ENCODE measurements at regions not wholly inside any gene's neighbourhood (a gene's known extent, or its start where the extent isn't known, plus 50 kb on each side); places are given as distances from the start of the nearest gene placed in this dataset.
A peak's percentile ranks its signal among the peaks of the same experiment; 100 is the strongest.

DNA sequence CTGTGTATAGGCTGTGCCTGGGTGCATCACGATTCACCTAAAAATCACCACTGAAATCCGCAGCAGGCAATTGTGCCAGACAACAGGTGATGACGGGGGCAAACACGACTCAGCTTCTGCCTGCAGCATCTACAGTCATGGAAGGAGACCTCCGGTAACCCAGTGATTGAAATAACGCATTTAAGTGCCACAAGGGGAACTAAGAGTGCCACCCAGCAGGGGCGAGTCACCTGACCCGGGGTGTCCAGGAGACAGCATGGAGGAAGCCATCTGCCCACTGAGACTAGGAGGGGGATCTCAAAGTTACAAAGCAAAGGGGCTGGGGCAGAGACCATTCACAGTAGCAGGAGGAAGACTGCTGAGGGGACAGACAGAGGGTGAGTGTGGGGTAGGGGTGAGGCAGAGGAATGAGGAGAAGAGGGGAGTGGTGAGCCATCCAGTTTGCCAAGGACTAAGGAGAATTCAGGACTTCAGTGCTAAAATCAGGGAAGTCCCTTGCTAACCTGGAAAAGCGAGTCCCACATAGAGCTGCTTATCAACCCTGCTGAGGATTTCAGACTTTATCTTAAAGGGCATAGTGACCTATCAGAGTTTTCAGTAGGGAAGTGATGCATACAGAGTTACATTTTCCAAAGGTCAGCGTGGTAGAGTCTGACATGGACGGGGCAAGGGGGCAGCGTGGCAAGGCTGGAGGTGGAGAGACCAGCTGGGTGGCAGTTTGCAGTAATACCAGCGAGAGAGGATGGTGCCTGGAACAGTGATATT is 256.7 kb upstream of the HES1 start:
- no peak overlapping the region for H3K4me3 ChIP-seq (ENCODE audit: low read depth, low read length)
- H3K36me3 ChIP-seq (ENCODE audit: control insufficient read depth in 2 of 2, insufficient read depth in 1 of 2, low read length in 2 of 2): no peaks in the 10 kb centered on the region
- H3K4me1 ChIP-seq (ENCODE audit: control insufficient read depth, insufficient read depth, low read length): no peaks in the 10 kb centered on the region
- no peaks in the 10 kb centered on the region for H3K9me3 ChIP-seq (ENCODE audit: control insufficient read depth, insufficient read depth, low read depth, low read length)
- ChIA-PET CTCF (no interaction called here), POLR2A (no interaction called here)
- H3K27ac ChIP-seq (ENCODE audit: extremely low read depth, low read depth, low read length): no peak overlapping the region
- TF ChIP-seq ZNF776 (tag by site-specific recombination; IDR thresholded peaks at IDR 0.05; ENCODE audit: borderline replicate concordance) (no peak), SCRT2 (tag by site-specific recombination; IDR thresholded peaks at IDR 0.05) (peak; percentile 53), ZNF404 (tag by site-specific recombination; IDR thresholded peaks at IDR 0.05) (no peak), ZNF24 (tag by site-specific recombination; IDR thresholded peaks at IDR 0.05) (no peak), YY2 (tag by site-specific recombination; IDR thresholded peaks at IDR 0.05) (no peak), ZIC2 (tag by site-specific recombination; IDR thresholded peaks at IDR 0.05) (peak; percentile 11; the same call in 1 of the 2 replicates), ZNF558 (tag by site-specific recombination; IDR thresholded peaks at IDR 0.05) (no peak)
- TF ChIP-seq, protein P1, sequence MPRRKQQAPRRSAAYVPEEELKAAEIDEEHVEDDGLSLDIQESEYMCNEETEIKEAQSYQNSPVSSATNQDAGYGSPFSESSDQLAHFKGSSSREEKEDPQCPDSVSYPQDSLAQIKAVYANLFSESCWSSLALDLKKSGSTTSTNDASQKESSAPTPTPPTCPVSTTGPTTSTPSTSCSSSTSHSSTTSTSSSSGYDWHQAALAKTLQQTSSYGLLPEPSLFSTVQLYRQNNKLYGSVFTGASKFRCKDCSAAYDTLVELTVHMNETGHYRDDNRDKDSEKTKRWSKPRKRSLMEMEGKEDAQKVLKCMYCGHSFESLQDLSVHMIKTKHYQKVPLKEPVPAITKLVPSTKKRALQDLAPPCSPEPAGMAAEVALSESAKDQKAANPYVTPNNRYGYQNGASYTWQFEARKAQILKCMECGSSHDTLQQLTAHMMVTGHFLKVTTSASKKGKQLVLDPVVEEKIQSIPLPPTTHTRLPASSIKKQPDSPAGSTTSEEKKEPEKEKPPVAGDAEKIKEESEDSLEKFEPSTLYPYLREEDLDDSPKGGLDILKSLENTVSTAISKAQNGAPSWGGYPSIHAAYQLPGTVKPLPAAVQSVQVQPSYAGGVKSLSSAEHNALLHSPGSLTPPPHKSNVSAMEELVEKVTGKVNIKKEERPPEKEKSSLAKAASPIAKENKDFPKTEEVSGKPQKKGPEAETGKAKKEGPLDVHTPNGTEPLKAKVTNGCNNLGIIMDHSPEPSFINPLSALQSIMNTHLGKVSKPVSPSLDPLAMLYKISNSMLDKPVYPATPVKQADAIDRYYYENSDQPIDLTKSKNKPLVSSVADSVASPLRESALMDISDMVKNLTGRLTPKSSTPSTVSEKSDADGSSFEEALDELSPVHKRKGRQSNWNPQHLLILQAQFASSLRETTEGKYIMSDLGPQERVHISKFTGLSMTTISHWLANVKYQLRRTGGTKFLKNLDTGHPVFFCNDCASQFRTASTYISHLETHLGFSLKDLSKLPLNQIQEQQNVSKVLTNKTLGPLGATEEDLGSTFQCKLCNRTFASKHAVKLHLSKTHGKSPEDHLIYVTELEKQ (tag by site-specific recombination; IDR thresholded peaks at IDR 0.05; ENCODE audit: borderline replicate concordance): no peak
- TF ChIP-seq, protein P2, sequence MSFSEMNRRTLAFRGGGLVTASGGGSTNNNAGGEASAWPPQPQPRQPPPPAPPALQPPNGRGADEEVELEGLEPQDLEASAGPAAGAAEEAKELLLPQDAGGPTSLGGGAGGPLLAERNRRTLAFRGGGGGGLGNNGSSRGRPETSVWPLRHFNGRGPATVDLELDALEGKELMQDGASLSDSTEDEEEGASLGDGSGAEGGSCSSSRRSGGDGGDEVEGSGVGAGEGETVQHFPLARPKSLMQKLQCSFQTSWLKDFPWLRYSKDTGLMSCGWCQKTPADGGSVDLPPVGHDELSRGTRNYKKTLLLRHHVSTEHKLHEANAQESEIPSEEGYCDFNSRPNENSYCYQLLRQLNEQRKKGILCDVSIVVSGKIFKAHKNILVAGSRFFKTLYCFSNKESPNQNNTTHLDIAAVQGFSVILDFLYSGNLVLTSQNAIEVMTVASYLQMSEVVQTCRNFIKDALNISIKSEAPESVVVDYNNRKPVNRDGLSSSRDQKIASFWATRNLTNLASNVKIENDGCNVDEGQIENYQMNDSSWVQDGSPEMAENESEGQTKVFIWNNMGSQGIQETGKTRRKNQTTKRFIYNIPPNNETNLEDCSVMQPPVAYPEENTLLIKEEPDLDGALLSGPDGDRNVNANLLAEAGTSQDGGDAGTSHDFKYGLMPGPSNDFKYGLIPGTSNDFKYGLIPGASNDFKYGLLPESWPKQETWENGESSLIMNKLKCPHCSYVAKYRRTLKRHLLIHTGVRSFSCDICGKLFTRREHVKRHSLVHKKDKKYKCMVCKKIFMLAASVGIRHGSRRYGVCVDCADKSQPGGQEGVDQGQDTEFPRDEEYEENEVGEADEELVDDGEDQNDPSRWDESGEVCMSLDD (tag by site-specific recombination; IDR thresholded peaks at IDR 0.05): no peak

DNA sequence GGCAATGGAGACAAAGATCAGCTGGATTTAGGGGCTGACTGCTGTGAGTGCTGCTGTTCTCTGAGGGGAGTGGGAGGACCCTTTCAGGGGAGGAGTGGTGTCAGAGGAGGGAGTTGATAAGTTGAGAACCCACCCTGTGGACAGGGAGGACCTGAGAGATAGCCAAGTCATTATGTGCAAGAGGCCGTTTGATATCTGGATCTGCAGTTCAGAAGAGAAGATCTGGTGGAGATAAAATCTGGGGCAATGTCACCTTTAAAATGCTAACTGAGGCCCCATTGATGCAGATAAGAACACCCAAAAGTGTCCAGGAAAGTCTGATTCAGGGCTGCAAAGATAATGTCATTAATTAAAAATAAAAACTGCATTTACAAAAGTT is 256.1 kb upstream of the HES1 start:
- ChIA-PET POLR2A (no interaction called here), CTCF (no interaction called here)
- Histone ChIP-seq H3K36me3 (ENCODE audit: control insufficient read depth in 2 of 2, insufficient read depth in 1 of 2, low read length in 2 of 2) (no peaks in the 10 kb centered on the region), H3K27ac (ENCODE audit: extremely low read depth, low read depth, low read length) (no peak overlapping the region), H3K9me3 (ENCODE audit: control insufficient read depth, insufficient read depth, low read depth, low read length) (no peaks in the 10 kb centered on the region), H3K4me3 (ENCODE audit: low read depth, low read length) (no peak overlapping the region), H3K4me1 (ENCODE audit: control insufficient read depth, insufficient read depth, low read length) (no peaks in the 10 kb centered on the region)
- TF ChIP-seq, protein P3, sequence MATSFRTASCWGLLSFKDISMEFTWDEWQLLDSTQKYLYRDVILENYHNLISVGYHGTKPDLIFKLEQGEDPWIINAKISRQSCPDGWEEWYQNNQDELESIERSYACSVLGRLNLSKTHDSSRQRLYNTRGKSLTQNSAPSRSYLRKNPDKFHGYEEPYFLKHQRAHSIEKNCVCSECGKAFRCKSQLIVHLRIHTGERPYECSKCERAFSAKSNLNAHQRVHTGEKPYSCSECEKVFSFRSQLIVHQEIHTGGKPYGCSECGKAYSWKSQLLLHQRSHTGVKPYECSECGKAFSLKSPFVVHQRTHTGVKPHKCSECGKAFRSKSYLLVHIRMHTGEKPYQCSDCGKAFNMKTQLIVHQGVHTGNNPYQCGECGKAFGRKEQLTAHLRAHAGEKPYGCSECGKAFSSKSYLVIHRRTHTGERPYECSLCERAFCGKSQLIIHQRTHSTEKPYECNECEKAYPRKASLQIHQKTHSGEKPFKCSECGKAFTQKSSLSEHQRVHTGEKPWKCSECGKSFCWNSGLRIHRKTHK (tag by site-specific recombination; IDR thresholded peaks at IDR 0.05): no peak
- TF ChIP-seq ZNF433 (tag by site-specific recombination; IDR thresholded peaks at IDR 0.05; ENCODE audit: low read depth) (no peak), BCL11A (tag by site-specific recombination; IDR thresholded peaks at IDR 0.05; ENCODE audit: low read depth) (no peak), ZNF560 (tag by site-specific recombination; IDR thresholded peaks at IDR 0.05; ENCODE audit: borderline replicate concordance) (no peak), ZNF266 (tag by site-specific recombination; IDR thresholded peaks at IDR 0.05; ENCODE audit: low read depth) (no peak), SCRT2 (tag by site-specific recombination; IDR thresholded peaks at IDR 0.05) (no peak), ZNF184 (tag by site-specific recombination; IDR thresholded peaks at IDR 0.05) (no peak), ZSCAN16 (tag by site-specific recombination; IDR thresholded peaks at IDR 0.05) (no peak), ZNF660 (tag by site-specific recombination; IDR thresholded peaks at IDR 0.05) (no peak), ZBTB21 (tag by site-specific recombination; IDR thresholded peaks at IDR 0.05) (no peak), ZNF473 (tag by site-specific recombination; IDR thresholded peaks at IDR 0.05) (no peak), ZNF677 (tag by site-specific recombination; IDR thresholded peaks at IDR 0.05) (no peak), ZNF791 (tag by site-specific recombination; IDR thresholded peaks at IDR 0.05) (no peak)
- TF ChIP-seq, protein P4, sequence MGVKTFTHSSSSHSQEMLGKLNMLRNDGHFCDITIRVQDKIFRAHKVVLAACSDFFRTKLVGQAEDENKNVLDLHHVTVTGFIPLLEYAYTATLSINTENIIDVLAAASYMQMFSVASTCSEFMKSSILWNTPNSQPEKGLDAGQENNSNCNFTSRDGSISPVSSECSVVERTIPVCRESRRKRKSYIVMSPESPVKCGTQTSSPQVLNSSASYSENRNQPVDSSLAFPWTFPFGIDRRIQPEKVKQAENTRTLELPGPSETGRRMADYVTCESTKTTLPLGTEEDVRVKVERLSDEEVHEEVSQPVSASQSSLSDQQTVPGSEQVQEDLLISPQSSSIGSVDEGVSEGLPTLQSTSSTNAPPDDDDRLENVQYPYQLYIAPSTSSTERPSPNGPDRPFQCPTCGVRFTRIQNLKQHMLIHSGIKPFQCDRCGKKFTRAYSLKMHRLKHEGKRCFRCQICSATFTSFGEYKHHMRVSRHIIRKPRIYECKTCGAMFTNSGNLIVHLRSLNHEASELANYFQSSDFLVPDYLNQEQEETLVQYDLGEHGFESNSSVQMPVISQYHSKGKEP (tag by site-specific recombination; IDR thresholded peaks at IDR 0.05): no peak
- TF ChIP-seq, protein P5, sequence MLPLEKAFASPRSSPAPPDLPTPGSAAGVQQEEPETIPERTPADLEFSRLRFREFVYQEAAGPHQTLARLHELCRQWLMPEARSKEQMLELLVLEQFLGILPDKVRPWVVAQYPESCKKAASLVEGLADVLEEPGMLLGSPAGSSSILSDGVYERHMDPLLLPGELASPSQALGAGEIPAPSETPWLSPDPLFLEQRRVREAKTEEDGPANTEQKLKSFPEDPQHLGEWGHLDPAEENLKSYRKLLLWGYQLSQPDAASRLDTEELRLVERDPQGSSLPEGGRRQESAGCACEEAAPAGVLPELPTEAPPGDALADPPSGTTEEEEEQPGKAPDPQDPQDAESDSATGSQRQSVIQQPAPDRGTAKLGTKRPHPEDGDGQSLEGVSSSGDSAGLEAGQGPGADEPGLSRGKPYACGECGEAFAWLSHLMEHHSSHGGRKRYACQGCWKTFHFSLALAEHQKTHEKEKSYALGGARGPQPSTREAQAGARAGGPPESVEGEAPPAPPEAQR (tag by site-specific recombination; IDR thresholded peaks at IDR 0.05): no peak

All from HEK293 (cell line).